Fibroblast of lung (primary cell): ENCODE measurements at regions not wholly inside any gene's neighbourhood (a gene's known extent, or its start where the extent isn't known, plus 50 kb on each side); places are given as distances from the start of the nearest gene placed in this dataset.

ENCODE experiments used
- DNase-seq, 2 donors: peaks; one replicate each; pipeline versions ENCODE4 v3.0.0 to v3.0.0-alpha.2; 2010; ENCODE audit warnings: low read depth in 2 of 2
- H2AFZ ChIP-seq: 2 replicates; pipeline ENCODE4 v1.5.1; 2012; ENCODE audit warnings: low read length, control low read depth, inconsistent platforms
- H3K27ac ChIP-seq: 2 replicates; pipeline ENCODE4 v1.5.1; 2011; ENCODE audit warnings: low read length, control low read depth; ENCODE audit not compliant: insufficient read depth
- H3K27me3 ChIP-seq: 2 replicates; pipeline ENCODE4 v1.5.1; 2011; ENCODE audit warnings: mild to moderate bottlenecking, low read length; ENCODE audit not compliant: control insufficient read depth, insufficient read depth
- H3K36me3 ChIP-seq: 2 replicates; pipeline ENCODE4 v1.5.1; 2011; ENCODE audit warnings: low read length; ENCODE audit not compliant: control insufficient read depth, insufficient read depth
- H3K4me1 ChIP-seq: 2 replicates; pipeline ENCODE4 v1.5.1; 2011; ENCODE audit warnings: low read length; ENCODE audit not compliant: control insufficient read depth, insufficient read depth; ENCODE audit errors: extremely low read depth
- H3K4me2 ChIP-seq: 2 replicates; pipeline ENCODE4 v1.5.1; 2011; ENCODE audit warnings: low read length, control low read depth; ENCODE audit not compliant: insufficient read depth; ENCODE audit errors: extremely low read depth
- H3K4me3 ChIP-seq, 4 experiments: fragments of 200-600 bp in 1 of 4; sonication (generic) in 1 of 4; replicated peaks in 1 of 4; 2 replicates each; pipeline ENCODE4 v1.5.1; 2011 to 2016; ENCODE audit warnings: low read length in 4 of 4, low read depth in 3 of 4, mild to moderate bottlenecking in 3 of 4, control low read depth in 2 of 4, inconsistent platforms in 1 of 4, mixed read lengths in 1 of 4; ENCODE audit not compliant: insufficient read depth in 1 of 4; ENCODE audit errors: control extremely low read depth in 1 of 4
- H3K79me2 ChIP-seq: 2 replicates; pipeline ENCODE4 v1.5.1; 2012; ENCODE audit warnings: mild to moderate bottlenecking, low read length, inconsistent platforms; ENCODE audit not compliant: control insufficient read depth, insufficient read depth
- H3K9ac ChIP-seq: 2 replicates; pipeline ENCODE4 v1.5.1; 2011; ENCODE audit warnings: mild to moderate bottlenecking, low read length, control low read depth; ENCODE audit not compliant: insufficient read depth
- H3K9me3 ChIP-seq: 2 replicates; pipeline ENCODE4 v1.5.1; 2012; ENCODE audit warnings: low read depth, low read length; ENCODE audit not compliant: control insufficient read depth, insufficient read depth
- H4K20me1 ChIP-seq: 2 replicates; pipeline ENCODE4 v1.5.1; 2011; ENCODE audit warnings: low read length; ENCODE audit not compliant: control insufficient read depth, insufficient read depth; ENCODE audit errors: extremely low read depth
- CTCF ChIP-seq, 2 donors: IDR thresholded peaks in 1 of 2; conservative IDR thresholded peaks in 1 of 2; 1 replicate in 1 of 2; 2 replicates in 1 of 2; pipeline ENCODE4 v1.5.1; 2011 to 2012; ENCODE audit warnings: low read length in 2 of 2, control low read depth in 1 of 2, inconsistent platforms in 1 of 2, low read depth in 1 of 2, mild to moderate bottlenecking in 1 of 2
- EZH2 ChIP-seq: IDR thresholded peaks from 2 replicates; pipeline ENCODE4 v1.5.1; 2012; ENCODE audit warnings: low read length, control low read depth, mild to moderate bottlenecking; ENCODE audit errors: missing control alignments

DNA sequence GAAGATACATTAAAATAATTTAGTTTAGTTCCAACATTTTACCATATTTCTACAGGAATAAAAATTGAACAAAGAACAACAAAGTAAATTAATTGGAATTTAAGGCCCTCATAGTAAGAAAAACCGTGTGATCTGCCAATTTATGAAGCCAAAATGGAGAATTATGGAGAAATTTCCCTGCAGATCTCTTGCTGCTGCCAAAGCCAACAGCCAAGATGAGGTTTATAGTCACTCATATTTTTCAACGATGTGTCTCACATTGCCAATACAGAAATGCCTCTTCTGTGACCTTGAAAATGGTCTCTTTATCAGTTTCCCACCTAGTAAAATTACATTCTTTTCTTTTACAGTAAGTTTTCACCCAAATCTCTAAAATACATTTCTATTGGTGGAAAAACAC, 317.2 kb upstream of the FIGN start:
- Histone ChIP-seq H3K79me2 (no peaks in the 10 kb centered on the region), H3K4me2 (no peak overlapping the region), H4K20me1 (no peaks in the 10 kb centered on the region), H3K9me3 (no peaks in the 10 kb centered on the region), H3K9ac (no peak overlapping the region), H3K27me3 (no peaks in the 10 kb centered on the region), H3K27ac (no peak overlapping the region), H3K4me3 (no peak overlapping the region), H2AFZ (no peak overlapping the region), H3K36me3 (no peaks in the 10 kb centered on the region), H3K4me1 (no peaks in the 10 kb centered on the region)
- no peak for DNase-seq
- no peak for TF ChIP-seq CTCF (conservative IDR thresholded peaks at IDR 0.05 in 1 of 2, IDR thresholded peaks at IDR 0.05 in 1 of 2; ENCODE audit: low read depth in 1 of 2, low read length in 2 of 2)
- TF ChIP-seq EZH2: no peak

GRCh38 chr2:164052006-164052405, 316.2 kb upstream of the FIGN start:
- H3K4me1 ChIP-seq: no peaks in the 10 kb centered on the region
- TF ChIP-seq EZH2 (no peak), CTCF (conservative IDR thresholded peaks at IDR 0.05 in 1 of 2, IDR thresholded peaks at IDR 0.05 in 1 of 2; ENCODE audit: low read depth in 1 of 2, low read length in 2 of 2) (no peak)
- no peaks in the 10 kb centered on the region for H4K20me1 ChIP-seq
- no peaks in the 10 kb centered on the region for H3K79me2 ChIP-seq
- H3K36me3 ChIP-seq: no peaks in the 10 kb centered on the region
- no peak overlapping the region for H3K4me3 ChIP-seq
- H3K9ac ChIP-seq: no peak overlapping the region
- H3K27me3 ChIP-seq: no peaks in the 10 kb centered on the region
- DNase-seq: no peak
- no peak overlapping the region for H3K4me2 ChIP-seq
- H3K9me3 ChIP-seq: no peaks in the 10 kb centered on the region
- no peak overlapping the region for H3K27ac ChIP-seq
- no peak overlapping the region for H2AFZ ChIP-seq

DNA sequence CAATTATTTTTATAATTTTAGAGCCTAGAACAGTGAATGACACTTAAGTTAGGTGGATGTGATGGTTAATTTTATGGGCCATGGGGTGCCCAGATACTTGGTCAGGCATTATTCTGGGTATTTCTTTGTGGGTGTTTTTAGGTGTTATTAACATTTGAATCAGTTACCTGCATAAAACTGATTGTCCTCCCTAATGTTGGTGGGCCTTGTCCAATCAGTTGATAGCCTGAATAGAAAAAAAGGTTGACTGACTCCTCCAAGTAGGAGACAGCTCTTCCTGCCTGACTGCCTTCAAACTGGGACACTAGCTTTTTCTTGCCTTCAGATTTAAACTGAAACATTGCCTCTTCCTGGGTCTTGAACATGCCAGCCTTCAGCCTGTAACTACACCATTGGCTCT, 312.9 kb upstream of the FIGN start:
- no peak overlapping the region for H3K4me3 ChIP-seq
- no peak overlapping the region for H3K27ac ChIP-seq
- H3K36me3 ChIP-seq: no peaks in the 10 kb centered on the region
- no peaks in the 10 kb centered on the region for H3K9me3 ChIP-seq
- TF ChIP-seq EZH2 (no peak), CTCF (conservative IDR thresholded peaks at IDR 0.05 in 1 of 2, IDR thresholded peaks at IDR 0.05 in 1 of 2; ENCODE audit: low read depth in 1 of 2, low read length in 2 of 2) (no peak)
- no peaks in the 10 kb centered on the region for H3K27me3 ChIP-seq
- no peak overlapping the region for H3K9ac ChIP-seq
- no peak for DNase-seq
- H3K4me1 ChIP-seq: no peaks in the 10 kb centered on the region
- no peaks in the 10 kb centered on the region for H3K79me2 ChIP-seq
- no peak overlapping the region for H3K4me2 ChIP-seq
- H2AFZ ChIP-seq: no peak overlapping the region
- H4K20me1 ChIP-seq: no peaks in the 10 kb centered on the region
